ENCODE measurements at regions not wholly inside any gene's neighbourhood (a gene's known extent, or its start where the extent isn't known, plus 50 kb on each side); places are given as distances from the start of the nearest gene placed in this dataset.

- Histone ChIP-seq H3K27me3 (ENCODE audit: insufficient read depth, low read length) (no peaks in the 10 kb centered on the region), H2BK20ac (ENCODE audit: low read depth, low read length, poor library complexity, severe bottlenecking) (no peak overlapping the region), H4K5ac (ENCODE audit: insufficient read length, low read depth, low read length) (no peak overlapping the region), H3K9me3 (ENCODE audit: control insufficient read depth, low read depth, low read length) (no peaks in the 10 kb centered on the region), H2BK5ac (ENCODE audit: insufficient read length, low read length) (no peak overlapping the region), H3K4ac (ENCODE audit: low read depth, low read length) (no peak overlapping the region), H2AK5ac (ENCODE audit: insufficient read length, low read length) (no peak overlapping the region), H3K4me2 (ENCODE audit: insufficient read depth, insufficient read length, low read length) (no peak overlapping the region), H3K4me1 (ENCODE audit: insufficient read depth, low read length) (no peaks in the 10 kb centered on the region), H3K23ac (ENCODE audit: insufficient read length, low read depth, low read length) (no peak overlapping the region), H2BK12ac (ENCODE audit: insufficient read length, low read depth, low read length) (no peak overlapping the region), H3T11ph (ENCODE audit: low read length) (no peak overlapping the region), H3K27ac (ENCODE audit: insufficient read length, low read depth, low read length) (no peak overlapping the region), H2BK120ac (ENCODE audit: low read depth, low read length, poor library complexity, severe bottlenecking) (no peak overlapping the region), H4K8ac (replicated peaks; ENCODE audit: insufficient read length, low read depth, low read length) (no peak overlapping the region), H3K79me1 (ENCODE audit: insufficient read depth, low read depth, low read length, poor library complexity, severe bottlenecking) (no peaks in the 10 kb centered on the region), H2BK15ac (ENCODE audit: low read depth, low read length) (no peak overlapping the region), H3K23me2 (ENCODE audit: insufficient read length, low read depth, low read length, poor library complexity, severe bottlenecking) (no peaks in the 10 kb centered on the region), H3K18ac (ENCODE audit: insufficient read length, low read depth, low read length) (no peak overlapping the region), H3K14ac (ENCODE audit: insufficient read depth, low read length) (no peak overlapping the region), H3K56ac (ENCODE audit: insufficient read length, low read depth, low read length) (no peak overlapping the region), H3K9ac (ENCODE audit: extremely low read depth, insufficient read length, low read length) (no peak overlapping the region), H4K91ac (ENCODE audit: insufficient read length, low read depth, low read length) (no peak overlapping the region), H3K79me2 (ENCODE audit: insufficient read depth, low read length) (no peaks in the 10 kb centered on the region), H2AFZ (ENCODE audit: low read length) (no peak overlapping the region), H4K20me1 (ENCODE audit: control insufficient read depth, insufficient read depth, insufficient read length) (no peaks in the 10 kb centered on the region)
- no peak for TF ChIP-seq CTCF (conservative IDR thresholded peaks at IDR 0.05)
- Mint-ChIP-seq H3K9me3 (no peaks in the 10 kb centered on the region), H3K36me3 (ENCODE audit: insufficient read depth in 1 of 3, low read depth in 3 of 3) (no peaks in the 10 kb centered on the region), H3K27ac (no peak overlapping the region), H3K4me3 (no peak overlapping the region), H3K4me1 (no peaks in the 10 kb centered on the region), H3K27me3 (ENCODE audit: low read depth) (no peaks in the 10 kb centered on the region)
- no CpG with 5 or more reads among the region's 2 CpGs for WGBS (ENCODE audit: extremely low coverage, insufficient read length, low lambda C conversion rate)
- no peak for DNase-seq
Observed at GRCh38 chr14:40025101-40025500, 592.9 kb upstream of the FBXO33 start.
